ENCODE measurements at regions not wholly inside any gene's neighbourhood (a gene's known extent, or its start where the extent isn't known, plus 50 kb on each side); places are given as distances from the start of the nearest gene placed in this dataset.
"Not testable (repeated sequence)": the region's sequence is repeated elsewhere in the genome, so short reads cannot be mapped to it uniquely, and the experiment has no call there.

GRCh38 chr15:20680257-20680815 lies 138.7 kb upstream of the GOLGA6L6 start:
- H2AK5ac ChIP-seq (ENCODE audit: low read length); DNase-seq; H3K79me2 ChIP-seq (ENCODE audit: control insufficient read depth, insufficient read depth, low read length); H3K79me1 ChIP-seq (ENCODE audit: low read length); H3K27me3 ChIP-seq (ENCODE audit: insufficient read depth, low read length, poor library complexity); H3K23ac ChIP-seq (ENCODE audit: low read length); H2BK15ac ChIP-seq (replicated peaks; ENCODE audit: low read depth); H2BK5ac ChIP-seq (ENCODE audit: low read length); H3K36me3 ChIP-seq (ENCODE audit: control insufficient read depth, insufficient read depth, low read length); H3K4me1 ChIP-seq (ENCODE audit: control insufficient read depth, low read depth, low read length); H3K4me2 ChIP-seq (ENCODE audit: low read length); H4K5ac ChIP-seq (ENCODE audit: low read length); H3K56ac ChIP-seq (ENCODE audit: low read length); H2BK120ac ChIP-seq (ENCODE audit: low read depth, low read length); H3K27ac ChIP-seq (ENCODE audit: low read depth, low read length); H3K4ac ChIP-seq (ENCODE audit: low read depth, low read length); H3K9ac ChIP-seq (ENCODE audit: low read length); H4K8ac ChIP-seq (ENCODE audit: low read depth, low read length); H3K18ac ChIP-seq (ENCODE audit: low read length); H3K4me3 ChIP-seq (ENCODE audit: low read length): not testable (repeated sequence)
- no CpG with 5 or more reads among the region's 9 CpGs for WGBS (ENCODE audit: extremely low coverage, insufficient coverage, low lambda C conversion rate)

- no peak overlapping the region for H3K18ac ChIP-seq (ENCODE audit: low read length)
- H4K8ac ChIP-seq (ENCODE audit: low read depth, low read length) = no peak overlapping the region
- H3K56ac ChIP-seq (ENCODE audit: low read length) = no peak overlapping the region
- no peak overlapping the region for H3K9ac ChIP-seq (ENCODE audit: low read length)
- no CpG with 5 or more reads among the region's 1 CpG for WGBS (ENCODE audit: extremely low coverage, insufficient coverage, low lambda C conversion rate)
- no peak for DNase-seq
- no peak overlapping the region for H3K4me2 ChIP-seq (ENCODE audit: low read length)
- no peaks in the 10 kb centered on the region for H3K79me2 ChIP-seq (ENCODE audit: control insufficient read depth, insufficient read depth, low read length)
- no peak overlapping the region for H3K4ac ChIP-seq (ENCODE audit: low read depth, low read length)
- no peak overlapping the region for H2BK120ac ChIP-seq (ENCODE audit: low read depth, low read length)
- H3K79me1 ChIP-seq (ENCODE audit: low read length) = no peaks in the 10 kb centered on the region
- no peaks in the 10 kb centered on the region for H3K36me3 ChIP-seq (ENCODE audit: control insufficient read depth, insufficient read depth, low read length)
- H3K27me3 ChIP-seq (ENCODE audit: insufficient read depth, low read length, poor library complexity) = no peaks in the 10 kb centered on the region
- H2BK5ac ChIP-seq (ENCODE audit: low read length) = no peak overlapping the region
- no peak overlapping the region for H3K4me3 ChIP-seq (ENCODE audit: low read length)
- no peak overlapping the region for H2BK15ac ChIP-seq (replicated peaks; ENCODE audit: low read depth)
- H3K27ac ChIP-seq (ENCODE audit: low read depth, low read length) = no peak overlapping the region
- H3K4me1 ChIP-seq (ENCODE audit: control insufficient read depth, low read depth, low read length) = no peaks in the 10 kb centered on the region
- H3K23ac ChIP-seq (ENCODE audit: low read length) = no peak overlapping the region
- H4K5ac ChIP-seq (ENCODE audit: low read length) = no peak overlapping the region
- no peak overlapping the region for H2AK5ac ChIP-seq (ENCODE audit: low read length)
Observed at GRCh38 chr15:20672470-20672869, 130.9 kb upstream of the GOLGA6L6 start.

GRCh38 chr15:20671675-20672074 lies 130.1 kb upstream of the GOLGA6L6 start:
- no peak overlapping the region for H3K18ac ChIP-seq (ENCODE audit: low read length)
- no peak overlapping the region for H3K23ac ChIP-seq (ENCODE audit: low read length)
- H3K4me1 ChIP-seq (ENCODE audit: control insufficient read depth, low read depth, low read length) = no peaks in the 10 kb centered on the region
- H3K36me3 ChIP-seq (ENCODE audit: control insufficient read depth, insufficient read depth, low read length) = no peaks in the 10 kb centered on the region
- H4K8ac ChIP-seq (ENCODE audit: low read depth, low read length) = no peak overlapping the region
- no peaks in the 10 kb centered on the region for H3K79me2 ChIP-seq (ENCODE audit: control insufficient read depth, insufficient read depth, low read length)
- no peak overlapping the region for H3K9ac ChIP-seq (ENCODE audit: low read length)
- H3K27ac ChIP-seq (ENCODE audit: low read depth, low read length) = no peak overlapping the region
- H2BK15ac ChIP-seq (replicated peaks; ENCODE audit: low read depth) = no peak overlapping the region
- H3K4me3 ChIP-seq (ENCODE audit: low read length) = no peak overlapping the region
- no peak overlapping the region for H2AK5ac ChIP-seq (ENCODE audit: low read length)
- H3K79me1 ChIP-seq (ENCODE audit: low read length) = no peaks in the 10 kb centered on the region
- no peak for DNase-seq
- H3K27me3 ChIP-seq (ENCODE audit: insufficient read depth, low read length, poor library complexity) = no peaks in the 10 kb centered on the region
- no peak overlapping the region for H2BK5ac ChIP-seq (ENCODE audit: low read length)
- no peak overlapping the region for H2BK120ac ChIP-seq (ENCODE audit: low read depth, low read length)
- no CpG with 5 or more reads among the region's 2 CpGs for WGBS (ENCODE audit: extremely low coverage, insufficient coverage, low lambda C conversion rate)
- no peak overlapping the region for H3K56ac ChIP-seq (ENCODE audit: low read length)
- H3K4me2 ChIP-seq (ENCODE audit: low read length) = no peak overlapping the region
- H3K4ac ChIP-seq (ENCODE audit: low read depth, low read length) = no peak overlapping the region
- H4K5ac ChIP-seq (ENCODE audit: low read length) = no peak overlapping the region

- not testable (repeated sequence) for H2AK5ac ChIP-seq (ENCODE audit: low read length); H3K23ac ChIP-seq (ENCODE audit: low read length); H3K36me3 ChIP-seq (ENCODE audit: control insufficient read depth, insufficient read depth, low read length); H2BK15ac ChIP-seq (replicated peaks; ENCODE audit: low read depth); H2BK5ac ChIP-seq (ENCODE audit: low read length); H3K9ac ChIP-seq (ENCODE audit: low read length); H3K79me1 ChIP-seq (ENCODE audit: low read length); H2BK120ac ChIP-seq (ENCODE audit: low read depth, low read length); H3K56ac ChIP-seq (ENCODE audit: low read length); H3K4me2 ChIP-seq (ENCODE audit: low read length); H4K8ac ChIP-seq (ENCODE audit: low read depth, low read length); H3K27ac ChIP-seq (ENCODE audit: low read depth, low read length); DNase-seq; H3K18ac ChIP-seq (ENCODE audit: low read length); H4K5ac ChIP-seq (ENCODE audit: low read length); H3K79me2 ChIP-seq (ENCODE audit: control insufficient read depth, insufficient read depth, low read length); H3K27me3 ChIP-seq (ENCODE audit: insufficient read depth, low read length, poor library complexity); H3K4me3 ChIP-seq (ENCODE audit: low read length); H3K4ac ChIP-seq (ENCODE audit: low read depth, low read length); H3K4me1 ChIP-seq (ENCODE audit: control insufficient read depth, low read depth, low read length)
- no CpG with 5 or more reads among the region's 3 CpGs for WGBS (ENCODE audit: extremely low coverage, insufficient coverage, low lambda C conversion rate)
Observed at GRCh38 chr15:20666410-20666809, 124.8 kb upstream of the GOLGA6L6 start.

GRCh38 chr15:20665653-20666052 lies 124.1 kb upstream of the GOLGA6L6 start:
- no peaks in the 10 kb centered on the region for H3K36me3 ChIP-seq (ENCODE audit: control insufficient read depth, insufficient read depth, low read length)
- no peak overlapping the region for H2BK15ac ChIP-seq (replicated peaks; ENCODE audit: low read depth)
- no peak overlapping the region for H2AK5ac ChIP-seq (ENCODE audit: low read length)
- H3K27me3 ChIP-seq (ENCODE audit: insufficient read depth, low read length, poor library complexity) = no peaks in the 10 kb centered on the region
- no peak overlapping the region for H3K4me3 ChIP-seq (ENCODE audit: low read length)
- no peak overlapping the region for H3K4me2 ChIP-seq (ENCODE audit: low read length)
- no CpG with 5 or more reads among the region's 1 CpG for WGBS (ENCODE audit: extremely low coverage, insufficient coverage, low lambda C conversion rate)
- H3K4me1 ChIP-seq (ENCODE audit: control insufficient read depth, low read depth, low read length) = no peaks in the 10 kb centered on the region
- no peak overlapping the region for H3K9ac ChIP-seq (ENCODE audit: low read length)
- no peak overlapping the region for H3K56ac ChIP-seq (ENCODE audit: low read length)
- no peak overlapping the region for H3K18ac ChIP-seq (ENCODE audit: low read length)
- H2BK120ac ChIP-seq (ENCODE audit: low read depth, low read length) = no peak overlapping the region
- no peak overlapping the region for H4K8ac ChIP-seq (ENCODE audit: low read depth, low read length)
- H2BK5ac ChIP-seq (ENCODE audit: low read length) = no peak overlapping the region
- H3K27ac ChIP-seq (ENCODE audit: low read depth, low read length) = no peak overlapping the region
- no peaks in the 10 kb centered on the region for H3K79me1 ChIP-seq (ENCODE audit: low read length)
- no peak overlapping the region for H3K23ac ChIP-seq (ENCODE audit: low read length)
- no peak overlapping the region for H4K5ac ChIP-seq (ENCODE audit: low read length)
- H3K4ac ChIP-seq (ENCODE audit: low read depth, low read length) = no peak overlapping the region
- no peaks in the 10 kb centered on the region for H3K79me2 ChIP-seq (ENCODE audit: control insufficient read depth, insufficient read depth, low read length)
- DNase-seq = no peak

- no peaks in the 10 kb centered on the region for H3K27me3 ChIP-seq (ENCODE audit: insufficient read depth, low read length, poor library complexity)
- H2BK120ac ChIP-seq (ENCODE audit: low read depth, low read length) = no peak overlapping the region
- no peak overlapping the region for H2AK5ac ChIP-seq (ENCODE audit: low read length)
- no peak overlapping the region for H3K4me3 ChIP-seq (ENCODE audit: low read length)
- no peak overlapping the region for H3K23ac ChIP-seq (ENCODE audit: low read length)
- DNase-seq = no peak
- H3K79me2 ChIP-seq (ENCODE audit: control insufficient read depth, insufficient read depth, low read length) = no peaks in the 10 kb centered on the region
- WGBS (ENCODE audit: extremely low coverage, insufficient coverage, low lambda C conversion rate) = no CpG with 5 or more reads among the region's 8 CpGs
- H3K79me1 ChIP-seq (ENCODE audit: low read length) = no peaks in the 10 kb centered on the region
- H4K8ac ChIP-seq (ENCODE audit: low read depth, low read length) = no peak overlapping the region
- no peak overlapping the region for H3K56ac ChIP-seq (ENCODE audit: low read length)
- H3K9ac ChIP-seq (ENCODE audit: low read length) = no peak overlapping the region
- H2BK5ac ChIP-seq (ENCODE audit: low read length) = no peak overlapping the region
- peak overlapping the region; percentile 36 for H3K27ac ChIP-seq (ENCODE audit: low read depth, low read length)
- H2BK15ac ChIP-seq (replicated peaks; ENCODE audit: low read depth) = no peak overlapping the region
- H3K18ac ChIP-seq (ENCODE audit: low read length) = no peak overlapping the region
- H3K36me3 ChIP-seq (ENCODE audit: control insufficient read depth, insufficient read depth, low read length) = no peaks in the 10 kb centered on the region
- no peak overlapping the region for H4K5ac ChIP-seq (ENCODE audit: low read length)
- no peak overlapping the region for H3K4me2 ChIP-seq (ENCODE audit: low read length)
- H3K4ac ChIP-seq (ENCODE audit: low read depth, low read length) = no peak overlapping the region
- H3K4me1 ChIP-seq (ENCODE audit: control insufficient read depth, low read depth, low read length) = no peaks in the 10 kb centered on the region
Observed at GRCh38 chr15:20659265-20659664, 117.7 kb upstream of the GOLGA6L6 start.

Data from mesendoderm (in vitro differentiated cells).